NCI-H446 treated with DMSO at 0.1 percent for 48 hours (cell line): ENCODE measurements at regions not wholly inside any gene's neighbourhood (a gene's known extent, or its start where the extent isn't known, plus 50 kb on each side); places are given as distances from the start of the nearest gene placed in this dataset.

Experiments used
- DNase-seq: peaks from one replicate; lab custom pipeline; 2025; lab: John Stamatoyannopoulos, UW

GRCh38 chr5:57795203-57795602 is 312.6 kb upstream of the ACTBL2 start:
- no peak for DNase-seq

- DNase-seq = no peak
Measured at GRCh38 chr5:57791875-57792274, 309.3 kb upstream of the ACTBL2 start.

DNA sequence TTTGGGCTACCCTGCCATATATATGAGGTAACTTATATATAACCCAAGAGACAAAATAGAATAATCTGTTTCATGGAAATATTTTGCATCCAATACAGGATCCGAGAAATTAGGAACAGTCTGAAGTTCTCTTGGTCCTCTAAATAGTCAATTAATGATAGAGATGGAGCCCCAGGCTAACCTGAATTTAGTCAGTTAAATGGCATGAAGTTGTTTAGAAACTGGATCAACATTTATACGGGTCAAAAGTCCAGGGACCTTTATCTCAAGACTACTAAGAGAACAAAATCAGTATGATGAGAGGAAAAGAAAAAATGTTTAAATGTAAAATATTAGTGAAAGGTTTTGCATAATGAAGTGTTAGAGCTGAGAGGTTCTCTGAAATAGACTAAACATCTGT is 303.3 kb upstream of the ACTBL2 start:
- no peak for DNase-seq

- DNase-seq = no peak
Measured at GRCh38 chr5:57784121-57784520, 301.5 kb upstream of the ACTBL2 start.

DNA sequence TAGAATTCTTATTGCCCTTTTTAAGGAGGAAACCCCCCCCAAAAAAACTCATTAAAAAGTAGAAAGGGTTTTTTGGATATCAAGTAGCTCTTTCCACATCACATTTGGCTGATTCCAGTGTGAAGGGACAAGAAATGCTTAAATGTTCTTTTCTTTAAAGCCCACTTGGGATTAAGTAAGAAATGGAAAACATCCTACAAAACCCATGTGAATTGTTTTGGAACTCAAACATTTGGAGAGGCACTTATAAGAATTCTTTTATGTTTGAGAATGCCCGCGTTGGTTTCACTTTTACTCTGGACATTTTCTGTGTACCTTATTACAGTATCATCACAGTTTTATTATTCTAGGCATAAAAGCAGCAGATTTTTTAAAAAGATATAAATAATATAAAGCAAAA is 301.1 kb upstream of the ACTBL2 start:
- no peak for DNase-seq

GRCh38 chr5:57780961-57781325 is 298.3 kb upstream of the ACTBL2 start:
- DNase-seq = no peak

- no peak for DNase-seq
Measured at GRCh38 chr5:57780306-57780960, 297.8 kb upstream of the ACTBL2 start.

DNA sequence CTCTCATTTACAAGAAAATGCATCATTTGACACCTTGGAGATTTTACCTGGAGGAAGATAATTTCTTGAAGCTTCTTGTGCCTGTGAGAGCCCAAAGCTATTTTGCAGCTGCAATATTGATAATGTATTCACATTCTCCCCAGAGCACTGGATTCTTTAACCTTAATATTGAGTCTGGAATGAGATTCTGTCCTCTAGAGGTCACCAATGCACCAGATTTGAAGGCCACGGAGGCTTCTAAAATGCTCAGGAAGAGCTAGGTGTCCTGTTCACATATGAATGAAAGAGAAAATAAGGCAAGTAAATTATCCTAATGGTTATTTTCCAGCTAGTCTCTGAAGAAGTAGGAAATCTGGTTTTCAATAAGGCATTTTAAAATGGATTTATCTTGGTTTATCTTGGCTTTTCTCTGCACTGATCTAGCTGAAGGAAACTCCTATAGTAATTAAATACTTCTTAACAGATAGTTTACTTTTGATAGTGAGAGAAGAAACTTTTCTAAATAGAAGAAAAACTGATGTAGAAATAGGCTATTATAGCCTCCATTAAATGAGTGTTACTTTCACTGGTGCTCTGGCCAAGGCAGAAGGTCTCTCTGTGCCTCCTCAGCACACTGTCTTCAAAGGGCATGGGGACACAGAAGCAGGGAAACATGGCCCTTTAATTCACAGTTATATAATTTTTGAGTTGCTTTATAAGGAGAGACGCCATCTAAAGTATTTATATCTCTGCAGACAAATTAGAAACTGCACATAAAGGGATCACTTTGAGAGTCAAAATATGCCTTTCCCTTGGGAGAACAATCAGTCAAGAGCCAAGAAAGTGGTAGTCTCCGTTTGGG is 297.0 kb upstream of the ACTBL2 start:
- DNase-seq = peak; percentile 9

GRCh38 chr5:57778501-57779091 is 296.0 kb upstream of the ACTBL2 start:
- no peak for DNase-seq

DNA sequence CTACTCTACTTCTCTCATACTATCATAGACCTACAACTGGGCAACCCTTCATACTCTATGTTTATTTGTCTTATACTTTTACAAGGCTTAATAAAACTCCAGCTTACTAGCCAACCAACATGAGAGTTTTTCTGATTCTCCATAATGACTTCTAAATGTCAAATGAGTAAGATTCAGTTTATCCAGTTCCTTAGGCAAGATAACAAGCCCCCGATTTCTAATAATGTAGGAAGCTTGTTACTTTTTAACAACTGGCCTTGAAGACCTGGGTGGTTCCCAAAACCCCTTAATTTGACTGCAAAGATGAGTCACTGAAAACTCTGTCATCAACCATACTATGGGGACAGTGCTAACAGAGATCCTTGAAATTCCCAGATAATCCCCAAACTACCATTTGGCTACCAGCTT is 294.6 kb upstream of the ACTBL2 start:
- DNase-seq = no peak

- no peak for DNase-seq
Measured at GRCh38 chr5:57776035-57776434, 293.4 kb upstream of the ACTBL2 start.

- no peak for DNase-seq
Measured at GRCh38 chr5:57774439-57774838, 291.8 kb upstream of the ACTBL2 start.

DNA sequence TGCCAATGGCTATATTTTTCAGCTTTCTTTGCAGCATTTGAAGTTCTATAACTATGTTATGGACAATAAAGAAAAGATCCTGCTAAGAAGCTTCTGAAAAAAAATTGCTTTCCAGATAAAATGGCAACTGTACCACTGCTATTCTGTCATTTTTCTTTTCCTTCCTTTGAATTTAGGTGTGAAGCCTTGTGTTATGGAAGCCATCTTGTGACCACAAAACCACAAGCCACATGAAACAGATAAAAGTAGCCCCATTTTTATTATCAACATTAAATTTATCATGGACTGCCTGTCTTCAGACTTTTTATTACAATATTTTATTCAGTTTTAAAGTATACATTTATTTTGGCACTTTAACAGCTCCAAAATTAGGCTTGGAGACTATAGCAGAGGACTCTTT is 289.9 kb upstream of the ACTBL2 start:
- no peak for DNase-seq

DNA sequence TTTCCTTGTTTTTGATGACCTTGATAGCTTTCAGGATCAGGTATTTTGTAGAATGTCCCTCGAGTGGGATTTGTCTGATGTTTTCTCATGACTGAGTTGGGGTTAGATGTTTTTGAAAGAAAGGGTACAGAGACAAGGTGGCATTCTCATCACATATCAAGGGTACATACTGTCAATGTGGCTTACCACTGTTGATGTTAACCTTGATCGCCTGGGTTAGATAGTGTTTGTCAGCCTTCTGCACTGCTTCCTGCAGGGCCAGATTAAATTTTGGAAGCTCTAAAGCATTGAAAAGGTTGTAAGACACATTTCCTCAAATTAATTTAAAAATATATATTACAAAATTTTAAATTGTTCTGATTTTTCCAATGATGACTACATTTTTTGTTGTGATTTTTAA is 287.4 kb upstream of the ACTBL2 start:
- no peak for DNase-seq

DNA sequence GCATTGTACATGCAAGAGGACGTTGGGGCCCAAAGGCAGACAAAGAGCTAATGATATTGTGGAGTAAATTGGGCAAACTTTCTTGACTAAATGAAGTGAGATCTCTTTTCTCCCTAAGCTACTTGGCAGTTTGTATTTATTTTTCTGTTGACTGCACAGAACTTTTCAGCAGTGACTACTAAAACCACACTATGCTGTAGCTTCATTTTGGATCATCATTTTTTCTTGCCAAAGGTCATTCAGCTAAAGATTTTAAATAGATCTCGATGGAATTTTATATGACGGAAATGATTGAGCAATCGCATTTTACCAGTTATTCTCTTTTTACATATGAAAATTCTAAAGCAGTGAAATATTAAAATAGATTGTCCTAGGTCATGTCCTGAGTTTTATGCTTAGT is 286.1 kb upstream of the ACTBL2 start:
- no peak for DNase-seq

DNA sequence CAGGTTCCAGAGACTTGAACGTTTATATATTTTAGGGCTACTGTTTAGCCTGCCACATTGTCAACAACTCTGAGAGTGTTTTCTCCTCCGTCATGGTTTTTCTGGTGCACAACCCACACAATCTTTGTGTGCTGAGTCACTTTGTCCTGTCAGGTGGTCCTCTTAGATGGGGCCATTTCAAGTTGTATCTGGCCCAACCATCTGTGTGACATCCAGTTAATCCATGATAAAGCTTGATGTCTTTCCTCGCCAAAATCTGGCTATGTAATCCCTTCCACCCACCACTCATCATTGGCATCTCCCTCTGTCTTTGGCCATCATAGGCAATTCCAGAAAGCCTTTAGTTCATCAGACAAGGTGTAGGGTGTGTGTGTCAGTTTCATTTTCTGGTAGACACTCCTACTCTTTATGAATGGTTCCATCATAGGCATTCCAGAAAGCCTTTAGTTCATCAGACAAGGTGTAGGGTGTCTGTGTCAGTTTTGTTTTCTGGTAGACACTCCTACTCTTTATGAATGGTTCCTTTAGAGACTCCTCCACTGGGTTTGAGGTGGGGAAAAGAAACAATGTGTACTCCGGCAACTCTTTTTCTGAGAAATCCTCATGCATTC is 282.0 kb upstream of the ACTBL2 start:
- DNase-seq = no peak

GRCh38 chr5:57761513-57761912 is 278.9 kb upstream of the ACTBL2 start:
- no peak for DNase-seq

DNA sequence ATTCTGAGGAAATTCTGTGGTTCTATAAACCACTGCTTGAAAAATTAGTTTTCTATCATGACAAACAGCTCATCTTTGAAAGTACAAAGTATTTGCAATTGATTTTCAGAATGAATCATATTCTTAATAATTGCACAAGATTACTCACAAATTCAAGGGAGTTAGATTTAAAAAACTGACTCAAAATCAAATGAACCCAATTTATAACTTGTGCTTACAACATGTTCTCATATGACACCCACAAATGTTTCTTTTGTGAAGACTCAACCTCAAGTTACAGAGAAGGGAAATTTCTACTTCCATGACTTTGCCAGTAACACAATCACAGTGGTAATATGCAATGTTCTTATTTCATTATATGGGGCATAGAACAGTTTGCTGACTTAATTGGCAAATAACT is 272.0 kb upstream of the ACTBL2 start:
- DNase-seq = no peak

DNA sequence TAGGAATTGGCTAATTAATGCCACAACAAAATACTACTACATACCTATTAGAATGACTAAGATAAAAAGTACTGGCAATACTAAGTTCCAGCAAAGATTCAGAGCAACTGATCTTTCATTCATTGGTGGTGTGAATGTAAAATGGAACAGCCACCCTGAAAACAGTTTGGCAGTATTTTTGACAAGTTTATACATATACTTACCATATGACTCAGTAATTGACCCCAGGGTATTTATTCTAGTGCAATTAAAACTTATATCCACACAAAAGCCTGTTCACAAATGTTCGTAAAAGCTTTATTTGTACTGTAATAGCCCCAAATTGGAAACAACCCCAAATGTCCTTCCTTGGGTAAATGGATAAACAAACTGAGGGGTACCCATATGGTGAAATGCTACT is 270.8 kb upstream of the ACTBL2 start:
- DNase-seq = no peak

DNA sequence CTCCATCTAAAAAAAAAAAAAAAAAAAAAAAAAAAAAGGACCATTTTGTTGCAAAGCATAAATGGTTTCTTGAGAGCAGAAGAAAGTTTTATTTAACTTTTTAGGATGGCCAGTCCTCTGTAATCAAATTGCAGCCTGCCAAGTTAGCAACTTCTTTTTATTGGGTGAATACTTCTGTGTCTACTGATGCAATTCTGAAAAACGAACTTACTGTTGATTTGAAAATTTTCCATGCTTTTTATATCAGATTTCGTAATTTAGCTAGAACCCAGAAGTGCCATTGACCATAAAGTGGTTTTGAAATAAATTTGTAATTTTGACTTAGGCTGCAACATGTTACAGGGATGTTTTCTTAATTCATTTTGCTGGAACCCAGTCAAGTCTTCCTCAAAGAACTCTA is 269.1 kb upstream of the ACTBL2 start:
- no peak for DNase-seq

GRCh38 chr5:57750891-57751290 is 268.3 kb upstream of the ACTBL2 start:
- DNase-seq = no peak

GRCh38 chr5:57750282-57750681 is 267.7 kb upstream of the ACTBL2 start:
- no peak for DNase-seq

DNA sequence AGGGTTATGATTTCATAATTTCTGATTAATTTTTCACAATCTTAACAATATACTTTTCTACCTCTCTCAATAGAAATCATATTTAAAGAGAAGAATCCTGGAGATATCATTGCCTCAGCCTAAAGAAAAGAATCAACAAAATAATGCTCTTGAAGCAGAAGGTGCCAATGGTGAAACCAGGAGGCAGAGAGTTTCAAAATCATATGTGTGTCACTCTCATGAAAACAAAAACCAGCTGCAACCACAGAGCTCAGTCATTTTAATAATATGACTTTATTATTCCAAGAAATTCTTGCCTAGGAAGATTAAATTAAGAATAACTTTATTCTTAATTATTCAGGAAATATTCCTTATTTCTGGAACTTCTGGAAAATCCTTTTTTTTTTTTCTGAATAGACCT is 266.8 kb upstream of the ACTBL2 start:
- no peak for DNase-seq
